SU-DHL-6 (cell line): ENCODE measurements at regions not wholly inside any gene's neighbourhood (a gene's known extent, or its start where the extent isn't known, plus 50 kb on each side); places are given as distances from the start of the nearest gene placed in this dataset.

ENCODE experiments used
- EZH2phosphoT487 ChIP-seq: fragments of 200-600 bp; sonication (generic), shearing (Covaris generic); conservative IDR thresholded peaks from 2 replicates; pipeline ENCODE4 v1.6.1; 2018; ENCODE audit warnings: mild to moderate bottlenecking, antibody characterized with exemption, low read length, moderate library complexity, mixed read lengths
- TF ChIP-seq, protein P1 (sequence below): fragments of 200-600 bp; sonication (generic); IDR thresholded peaks from one replicate; pipeline ENCODE4 v1.5.1; 2017; ENCODE audit warnings: antibody characterized with exemption, mild to moderate bottlenecking, low read length, moderate library complexity; ENCODE audit not compliant: insufficient read depth, poor library complexity, severe bottlenecking

DNA sequence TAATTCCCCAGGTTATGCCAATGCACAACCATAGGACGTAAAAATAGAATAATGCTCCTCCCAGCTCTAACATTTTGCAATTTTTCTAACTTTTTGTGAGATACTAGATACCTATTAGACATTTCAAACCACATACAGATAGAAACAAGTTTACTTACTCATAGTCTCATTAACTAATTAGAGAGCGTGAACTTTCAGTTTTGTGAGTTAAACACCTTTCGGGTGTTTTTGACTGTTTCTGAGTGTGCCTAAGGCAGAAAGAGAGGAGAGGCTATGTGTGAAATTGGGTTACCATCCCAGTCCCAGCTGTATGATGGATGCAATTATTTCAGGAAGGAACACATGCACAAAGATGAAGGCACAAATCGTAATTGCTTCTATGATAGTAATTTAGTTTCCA, 300.4 kb upstream of the POU1F1 start:
- no peak for TF ChIP-seq EZH2phosphoT487
- TF ChIP-seq, protein P1, sequence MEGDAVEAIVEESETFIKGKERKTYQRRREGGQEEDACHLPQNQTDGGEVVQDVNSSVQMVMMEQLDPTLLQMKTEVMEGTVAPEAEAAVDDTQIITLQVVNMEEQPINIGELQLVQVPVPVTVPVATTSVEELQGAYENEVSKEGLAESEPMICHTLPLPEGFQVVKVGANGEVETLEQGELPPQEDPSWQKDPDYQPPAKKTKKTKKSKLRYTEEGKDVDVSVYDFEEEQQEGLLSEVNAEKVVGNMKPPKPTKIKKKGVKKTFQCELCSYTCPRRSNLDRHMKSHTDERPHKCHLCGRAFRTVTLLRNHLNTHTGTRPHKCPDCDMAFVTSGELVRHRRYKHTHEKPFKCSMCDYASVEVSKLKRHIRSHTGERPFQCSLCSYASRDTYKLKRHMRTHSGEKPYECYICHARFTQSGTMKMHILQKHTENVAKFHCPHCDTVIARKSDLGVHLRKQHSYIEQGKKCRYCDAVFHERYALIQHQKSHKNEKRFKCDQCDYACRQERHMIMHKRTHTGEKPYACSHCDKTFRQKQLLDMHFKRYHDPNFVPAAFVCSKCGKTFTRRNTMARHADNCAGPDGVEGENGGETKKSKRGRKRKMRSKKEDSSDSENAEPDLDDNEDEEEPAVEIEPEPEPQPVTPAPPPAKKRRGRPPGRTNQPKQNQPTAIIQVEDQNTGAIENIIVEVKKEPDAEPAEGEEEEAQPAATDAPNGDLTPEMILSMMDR: no peak
